Chondrocyte (in vitro differentiated cells): ENCODE measurements at regions not wholly inside any gene's neighbourhood (a gene's known extent, or its start where the extent isn't known, plus 50 kb on each side); places are given as distances from the start of the nearest gene placed in this dataset.

Experiments
- DNase-seq: peaks from one replicate; pipeline ENCODE4 v3.0.0; 2021; ENCODE audit warnings: mixed read lengths, low spot score
- H3K27ac Mint-ChIP-seq: one replicate; pipeline ENCODE4 v1.8.0; 2021; ENCODE audit warnings: mild to moderate bottlenecking, moderate library complexity, mixed read lengths; ENCODE audit not compliant: unreplicated experiment
- H3K27me3 Mint-ChIP-seq: 2 replicates; pipeline ENCODE4 v1.8.0; 2021; ENCODE audit warnings: low read depth, mixed read lengths
- H3K36me3 Mint-ChIP-seq: 2 replicates; pipeline ENCODE4 v1.8.0; 2021; ENCODE audit warnings: low read depth, mixed read lengths
- H3K4me1 Mint-ChIP-seq: 2 replicates; pipeline ENCODE4 v1.8.0; 2021; ENCODE audit warnings: low read depth, mild to moderate bottlenecking, mixed read lengths
- H3K4me3 Mint-ChIP-seq: one replicate; pipeline ENCODE4 v1.8.0; 2021; ENCODE audit warnings: mild to moderate bottlenecking, moderate library complexity, mixed read lengths; ENCODE audit not compliant: unreplicated experiment
- H3K9me3 Mint-ChIP-seq: 2 replicates; pipeline ENCODE4 v1.8.0; 2021; ENCODE audit warnings: low read depth, mixed read lengths
- TF ChIP-seq, protein P1 (sequence below): fragments of 200-600 bp; sonication (generic); IDR thresholded peaks from 2 replicates; pipeline ENCODE4 v1.5.0; 2021; ENCODE audit warnings: antibody characterized with exemption, mild to moderate bottlenecking, moderate library complexity

DNA sequence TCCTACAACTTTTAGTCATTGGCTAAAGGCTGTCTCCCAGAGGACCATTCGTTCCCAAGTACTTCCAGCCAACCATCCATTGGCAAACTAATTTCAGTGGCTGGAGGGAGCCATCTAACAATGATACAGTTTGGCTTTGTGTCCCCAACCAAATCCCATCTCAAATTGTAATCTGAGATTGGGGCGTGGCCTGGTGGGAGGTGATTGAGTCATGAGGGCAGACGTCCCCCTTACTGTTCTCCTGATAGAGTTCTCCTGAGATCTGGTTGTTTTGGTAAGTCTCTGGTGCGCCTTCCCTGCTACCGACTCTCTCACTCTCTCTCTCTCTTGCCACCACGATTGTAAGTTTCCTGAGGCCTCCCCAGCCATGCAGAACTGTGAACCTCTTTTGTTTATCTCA is 99.7 kb upstream of the FUT8 start:
- H3K9me3 Mint-ChIP-seq, result no peaks in the 10 kb centered on the region
- no peaks in the 10 kb centered on the region for H3K4me1 Mint-ChIP-seq
- no peak for DNase-seq
- H3K27ac Mint-ChIP-seq, result no peak overlapping the region
- H3K27me3 Mint-ChIP-seq, result peaks cover 1% of the 10 kb centered on the region
- no peak overlapping the region for H3K4me3 Mint-ChIP-seq
- H3K36me3 Mint-ChIP-seq, result no peaks in the 10 kb centered on the region
- TF ChIP-seq, protein P1, sequence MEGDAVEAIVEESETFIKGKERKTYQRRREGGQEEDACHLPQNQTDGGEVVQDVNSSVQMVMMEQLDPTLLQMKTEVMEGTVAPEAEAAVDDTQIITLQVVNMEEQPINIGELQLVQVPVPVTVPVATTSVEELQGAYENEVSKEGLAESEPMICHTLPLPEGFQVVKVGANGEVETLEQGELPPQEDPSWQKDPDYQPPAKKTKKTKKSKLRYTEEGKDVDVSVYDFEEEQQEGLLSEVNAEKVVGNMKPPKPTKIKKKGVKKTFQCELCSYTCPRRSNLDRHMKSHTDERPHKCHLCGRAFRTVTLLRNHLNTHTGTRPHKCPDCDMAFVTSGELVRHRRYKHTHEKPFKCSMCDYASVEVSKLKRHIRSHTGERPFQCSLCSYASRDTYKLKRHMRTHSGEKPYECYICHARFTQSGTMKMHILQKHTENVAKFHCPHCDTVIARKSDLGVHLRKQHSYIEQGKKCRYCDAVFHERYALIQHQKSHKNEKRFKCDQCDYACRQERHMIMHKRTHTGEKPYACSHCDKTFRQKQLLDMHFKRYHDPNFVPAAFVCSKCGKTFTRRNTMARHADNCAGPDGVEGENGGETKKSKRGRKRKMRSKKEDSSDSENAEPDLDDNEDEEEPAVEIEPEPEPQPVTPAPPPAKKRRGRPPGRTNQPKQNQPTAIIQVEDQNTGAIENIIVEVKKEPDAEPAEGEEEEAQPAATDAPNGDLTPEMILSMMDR, result no peak

DNA sequence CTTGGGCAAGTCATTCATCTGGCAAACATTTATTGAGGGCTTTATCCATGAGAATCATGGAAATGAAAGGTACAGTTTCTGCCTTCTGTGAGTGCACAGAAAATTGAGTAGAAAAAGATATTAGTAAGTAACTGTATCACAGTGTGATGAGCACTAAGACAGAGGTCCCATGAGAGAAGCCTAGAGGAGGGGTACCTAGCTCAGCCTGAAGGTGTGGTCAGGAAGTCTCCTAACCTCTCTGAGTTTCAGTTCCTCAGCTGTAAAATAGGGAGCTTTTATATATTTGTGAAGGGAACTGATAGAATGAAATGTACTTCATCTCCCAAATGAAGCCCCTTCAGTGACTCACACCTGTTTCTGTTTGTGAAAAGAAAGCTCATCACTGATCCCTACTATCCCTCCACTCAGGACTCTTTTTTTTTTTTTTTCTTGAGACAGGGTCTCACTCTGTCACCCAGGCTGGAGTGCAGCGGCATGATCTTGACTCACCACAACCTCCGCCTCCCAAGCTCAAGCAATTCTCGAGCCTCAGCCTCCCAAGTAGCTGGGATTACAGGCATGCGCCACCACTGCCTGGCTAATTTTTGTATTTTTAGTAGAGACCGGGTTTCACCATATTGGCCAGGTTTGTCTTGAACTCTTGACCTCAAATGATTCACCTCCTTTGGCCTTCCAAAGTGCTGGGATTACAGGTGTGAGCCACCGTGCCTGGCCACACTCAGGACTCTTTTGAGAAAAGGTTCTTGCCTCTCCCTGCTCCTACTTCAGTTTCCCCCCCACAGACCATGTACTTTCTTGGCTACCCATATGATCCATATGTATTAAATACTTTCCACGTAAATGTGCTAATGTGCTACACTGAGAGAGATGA is 93.7 kb upstream of the FUT8 start:
- Mint-ChIP-seq H3K27ac (no peak overlapping the region), H3K27me3 (peaks cover 2% of the 10 kb centered on the region), H3K4me1 (peaks cover 3% of the 10 kb centered on the region), H3K9me3 (no peaks in the 10 kb centered on the region), H3K36me3 (no peaks in the 10 kb centered on the region), H3K4me3 (no peak overlapping the region)
- DNase-seq, result no peak
- TF ChIP-seq, protein P1, result no peak

DNA sequence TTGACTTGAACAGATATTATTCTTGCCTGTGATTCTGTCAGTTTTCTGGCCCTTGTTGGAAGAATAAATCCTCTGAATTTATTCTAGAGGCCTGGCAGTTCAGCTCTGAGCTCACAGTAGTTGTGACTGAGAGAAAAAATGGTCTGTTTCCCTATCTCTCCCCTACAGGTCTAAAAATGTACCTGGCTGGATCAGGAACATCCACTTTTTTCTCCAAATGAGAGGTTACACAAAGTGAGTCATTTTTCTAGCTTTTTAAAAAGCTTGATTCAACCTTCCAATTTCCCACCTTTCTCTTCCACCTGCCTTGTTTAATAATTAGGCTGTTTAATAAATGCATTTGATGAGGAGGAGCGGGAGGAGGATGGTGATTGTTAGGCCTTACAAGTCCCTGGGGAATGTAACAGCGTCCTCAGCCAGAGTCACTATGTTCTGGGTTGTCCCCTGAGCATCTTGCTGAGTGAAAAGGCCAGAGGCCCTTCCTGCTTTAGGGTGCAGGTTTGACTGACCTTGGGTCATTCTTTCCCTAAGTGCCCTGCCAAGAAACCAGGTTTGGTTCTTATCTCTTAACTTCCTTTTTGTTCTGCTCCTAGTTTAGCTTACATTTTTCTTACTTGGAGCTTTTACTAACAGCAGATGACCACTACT is 91.7 kb upstream of the FUT8 start:
- no peak overlapping the region for H3K27ac Mint-ChIP-seq
- no peak for DNase-seq
- peaks cover 2% of the 10 kb centered on the region for H3K27me3 Mint-ChIP-seq
- H3K4me1 Mint-ChIP-seq, result peaks cover 3% of the 10 kb centered on the region
- H3K4me3 Mint-ChIP-seq, result no peak overlapping the region
- no peaks in the 10 kb centered on the region for H3K9me3 Mint-ChIP-seq
- TF ChIP-seq, protein P1, result no peak
- no peaks in the 10 kb centered on the region for H3K36me3 Mint-ChIP-seq

DNA sequence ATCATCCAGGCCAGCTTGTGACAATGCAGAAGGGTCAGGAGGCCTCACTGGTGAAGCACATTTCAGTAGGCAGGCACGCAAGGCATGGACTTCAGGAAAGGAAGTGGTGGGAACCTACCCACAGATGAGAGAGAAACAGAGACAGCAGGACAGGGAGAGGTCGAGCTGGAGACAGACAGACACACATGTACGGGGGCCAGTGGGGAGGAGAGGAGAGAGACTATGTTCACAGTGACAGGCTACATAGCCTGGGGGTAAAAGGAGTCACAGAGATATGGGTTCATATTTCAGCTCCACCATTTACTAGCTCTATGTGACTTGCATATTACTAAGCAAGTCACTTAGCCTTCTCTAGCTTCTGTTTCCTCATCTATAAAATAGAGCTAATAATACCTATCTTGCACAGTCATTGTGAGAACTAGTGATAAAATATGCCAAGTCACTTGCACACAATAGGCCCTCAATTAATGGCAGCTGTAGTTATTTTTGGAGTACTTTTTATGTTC is 91.1 kb upstream of the FUT8 start:
- Mint-ChIP-seq H3K27me3 (peaks cover 2% of the 10 kb centered on the region), H3K4me1 (peaks cover 3% of the 10 kb centered on the region), H3K36me3 (no peaks in the 10 kb centered on the region), H3K27ac (no peak overlapping the region), H3K9me3 (no peaks in the 10 kb centered on the region), H3K4me3 (no peak overlapping the region)
- no peak for DNase-seq
- TF ChIP-seq, protein P1, result no peak

DNA sequence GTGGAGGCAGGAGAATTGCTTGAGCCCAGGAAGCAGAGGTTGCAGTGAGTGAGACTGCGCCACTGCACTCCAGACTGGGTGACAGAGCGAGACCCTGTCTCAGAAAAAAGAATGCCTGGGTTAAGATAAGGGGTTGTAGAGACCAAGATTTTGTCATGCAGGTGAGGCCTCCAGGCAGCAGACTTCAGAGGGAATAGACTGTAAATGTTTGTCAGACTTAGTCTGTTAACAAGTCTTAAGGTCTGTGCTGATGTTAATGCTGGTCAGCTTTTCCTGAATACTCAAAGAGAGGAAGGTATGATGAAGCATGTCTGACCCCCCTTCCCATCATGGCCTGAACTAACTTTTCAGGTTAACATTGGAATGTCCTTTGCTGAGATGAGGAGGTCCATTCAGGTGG is 83.0 kb upstream of the FUT8 start:
- TF ChIP-seq, protein P1, result no peak
- Mint-ChIP-seq H3K4me3 (no peak overlapping the region), H3K27ac (no peak overlapping the region), H3K27me3 (no peaks in the 10 kb centered on the region), H3K4me1 (peaks cover 6% of the 10 kb centered on the region), H3K9me3 (no peaks in the 10 kb centered on the region), H3K36me3 (no peaks in the 10 kb centered on the region)
- DNase-seq, result no peak
